ENCODE measurements at regions not wholly inside any gene's neighbourhood (a gene's known extent, or its start where the extent isn't known, plus 50 kb on each side); places are given as distances from the start of the nearest gene placed in this dataset.

GRCh38 chr18:39784541-39784940, 2170.5 kb upstream of the PIK3C3 start:
- H3K4me3 ChIP-seq = no peak overlapping the region
- no peak for TF ChIP-seq CTCF (IDR thresholded peaks at IDR 0.05)
- ATAC-seq (ENCODE audit: insufficient number of reproducible peaks, low FRiP score, low read depth) = no peak
- no peaks in the 10 kb centered on the region for H3K9me3 ChIP-seq
- no peak for DNase-seq (ENCODE audit: low spot score)
- no peaks in the 10 kb centered on the region for H3K4me1 ChIP-seq (ENCODE audit: control insufficient read depth in 1 of 2, low read depth in 2 of 2)
- no peaks in the 10 kb centered on the region for H3K27me3 ChIP-seq (replicated peaks; ENCODE audit: insufficient read depth)
- H3K36me3 ChIP-seq = no peaks in the 10 kb centered on the region
- H3K27ac ChIP-seq = no peak overlapping the region

- no peaks in the 10 kb centered on the region for H3K36me3 ChIP-seq
- H3K27me3 ChIP-seq (replicated peaks; ENCODE audit: insufficient read depth) = no peaks in the 10 kb centered on the region
- DNase-seq (ENCODE audit: low spot score) = no peak
- no peak for TF ChIP-seq CTCF (IDR thresholded peaks at IDR 0.05)
- no peaks in the 10 kb centered on the region for H3K4me1 ChIP-seq (ENCODE audit: control insufficient read depth in 1 of 2, low read depth in 2 of 2)
- no peaks in the 10 kb centered on the region for H3K9me3 ChIP-seq
- no peak overlapping the region for H3K27ac ChIP-seq
- no peak for ATAC-seq (ENCODE audit: insufficient number of reproducible peaks, low FRiP score, low read depth)
- no peak overlapping the region for H3K4me3 ChIP-seq
Observed at GRCh38 chr18:39781565-39781964, 2173.5 kb upstream of the PIK3C3 start.

- Histone ChIP-seq H3K27me3 (replicated peaks; ENCODE audit: insufficient read depth) (no peaks in the 10 kb centered on the region), H3K4me3 (no peak overlapping the region), H3K4me1 (ENCODE audit: control insufficient read depth in 1 of 2, low read depth in 2 of 2) (no peaks in the 10 kb centered on the region), H3K36me3 (no peaks in the 10 kb centered on the region), H3K9me3 (no peaks in the 10 kb centered on the region), H3K27ac (no peak overlapping the region)
- no peak for TF ChIP-seq CTCF (IDR thresholded peaks at IDR 0.05)
- DNase-seq (ENCODE audit: low spot score) (no peak), ATAC-seq (ENCODE audit: insufficient number of reproducible peaks, low FRiP score, low read depth) (no peak)
Observed at GRCh38 chr18:39780774-39781173, 2174.3 kb upstream of the PIK3C3 start.

GRCh38 chr18:39779926-39780325, 2175.1 kb upstream of the PIK3C3 start:
- DNase-seq (ENCODE audit: low spot score) (no peak), ATAC-seq (ENCODE audit: insufficient number of reproducible peaks, low FRiP score, low read depth) (no peak)
- Histone ChIP-seq H3K27me3 (replicated peaks; ENCODE audit: insufficient read depth) (no peaks in the 10 kb centered on the region), H3K4me3 (no peak overlapping the region), H3K4me1 (ENCODE audit: control insufficient read depth in 1 of 2, low read depth in 2 of 2) (no peaks in the 10 kb centered on the region), H3K9me3 (no peaks in the 10 kb centered on the region), H3K27ac (no peak overlapping the region), H3K36me3 (no peaks in the 10 kb centered on the region)
- TF ChIP-seq CTCF (IDR thresholded peaks at IDR 0.05) = no peak

- H3K36me3 ChIP-seq = no peaks in the 10 kb centered on the region
- ATAC-seq (ENCODE audit: insufficient number of reproducible peaks, low FRiP score, low read depth) = no peak
- H3K4me3 ChIP-seq = no peak overlapping the region
- no peaks in the 10 kb centered on the region for H3K27me3 ChIP-seq (replicated peaks; ENCODE audit: insufficient read depth)
- no peak for TF ChIP-seq CTCF (IDR thresholded peaks at IDR 0.05)
- no peak for DNase-seq (ENCODE audit: low spot score)
- no peaks in the 10 kb centered on the region for H3K4me1 ChIP-seq (ENCODE audit: control insufficient read depth in 1 of 2, low read depth in 2 of 2)
- H3K27ac ChIP-seq = no peak overlapping the region
- no peaks in the 10 kb centered on the region for H3K9me3 ChIP-seq
Observed at GRCh38 chr18:39776766-39777165, 2178.3 kb upstream of the PIK3C3 start.
